NCI-H748 treated with DMSO at 0.1 percent for 48 hours (cell line): ENCODE measurements at regions not wholly inside any gene's neighbourhood (a gene's known extent, or its start where the extent isn't known, plus 50 kb on each side); places are given as distances from the start of the nearest gene placed in this dataset.
A peak's percentile ranks its signal among the peaks of the same experiment; 100 is the strongest.

Experiments
- DNase-seq: peaks from one replicate; lab custom pipeline; 2025; lab: John Stamatoyannopoulos, UW

DNA sequence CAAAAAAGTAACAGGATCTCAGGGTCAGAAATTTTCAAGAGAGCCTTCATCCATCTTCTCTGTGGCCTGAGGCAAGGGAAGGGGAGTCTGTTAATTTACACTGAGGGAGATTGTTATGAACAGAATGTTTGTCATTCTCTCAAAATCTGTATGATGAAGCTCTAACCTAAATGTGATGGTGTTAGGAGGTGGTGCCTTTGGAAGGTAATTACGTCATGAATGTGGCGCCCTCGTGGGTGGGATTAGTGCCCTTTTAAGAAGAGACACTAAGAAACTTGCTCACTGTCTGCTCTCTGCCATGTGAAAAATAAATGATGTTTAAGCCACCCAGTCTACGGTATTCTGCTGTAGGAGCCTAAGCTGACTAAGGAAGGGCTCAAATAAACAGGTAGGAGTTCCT lies 521.6 kb downstream of the SNAPC1 start:
- no peak for DNase-seq

- no peak for DNase-seq
These were observed 527.3 kb downstream of the SNAPC1 start for GRCh38 chr14:62289471-62289870.

- no peak for DNase-seq
These were observed 538.9 kb downstream of the SNAPC1 start for GRCh38 chr14:62301080-62301479.

DNA sequence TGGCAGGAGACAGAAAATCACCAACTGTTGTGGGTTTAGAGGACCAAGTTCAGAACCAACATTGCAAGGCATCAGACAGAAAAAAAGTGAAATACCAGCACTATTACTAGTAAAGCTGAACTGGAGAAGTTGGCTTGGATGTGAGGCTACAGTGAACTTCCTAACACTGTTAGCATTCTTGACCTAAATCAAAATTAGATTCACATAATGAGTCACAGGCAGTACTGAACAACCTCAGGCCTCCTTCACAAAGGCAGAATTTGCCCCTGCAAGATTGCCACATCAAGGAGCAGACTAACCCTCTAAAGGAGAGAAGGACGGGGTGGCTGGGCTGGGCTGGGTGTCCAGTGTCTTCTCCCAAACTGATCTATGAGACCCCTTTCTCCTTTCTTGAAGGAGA lies 539.7 kb downstream of the SNAPC1 start:
- no peak for DNase-seq

- no peak for DNase-seq
These were observed 541.2 kb downstream of the SNAPC1 start for GRCh38 chr14:62303437-62303836.

DNA sequence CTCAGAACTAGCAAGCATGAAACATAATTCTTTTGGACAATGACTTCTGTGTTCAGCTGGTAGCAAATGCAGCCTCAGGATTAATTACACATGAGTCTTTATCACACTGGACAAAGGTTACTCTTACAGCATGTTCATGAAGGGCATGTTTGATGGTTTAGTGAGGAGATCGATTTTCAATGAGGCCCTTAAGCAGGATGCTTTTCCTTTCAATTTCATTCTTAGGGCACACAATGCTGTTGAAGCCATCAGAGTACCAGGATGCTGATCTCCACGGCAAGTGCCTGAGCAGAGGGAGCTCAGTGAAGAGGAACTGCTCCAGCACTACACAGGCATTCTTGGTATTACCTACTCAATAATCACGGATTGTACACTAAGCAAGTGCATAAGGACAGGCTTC lies 542.0 kb downstream of the SNAPC1 start:
- DNase-seq: peak; percentile 93

DNA sequence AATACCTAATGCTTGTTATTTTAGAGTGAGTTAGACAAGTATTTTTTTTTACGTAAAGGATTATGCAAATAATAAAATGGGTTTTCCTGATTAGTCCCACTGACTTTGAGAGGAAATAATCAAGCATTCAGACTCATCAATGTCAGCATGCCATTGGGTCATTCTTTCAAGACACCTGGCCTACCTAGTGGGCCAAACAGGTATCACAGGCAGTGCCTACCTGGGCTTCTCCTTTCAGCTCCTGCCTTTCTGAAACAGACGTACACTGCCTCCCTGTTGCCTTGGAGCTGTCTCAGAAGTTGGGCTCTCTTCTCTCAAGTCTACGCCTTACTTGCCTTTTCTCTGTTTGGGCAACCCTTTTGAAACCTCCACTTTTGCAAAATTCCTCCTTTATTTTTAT lies 545.6 kb downstream of the SNAPC1 start:
- no peak for DNase-seq

DNA sequence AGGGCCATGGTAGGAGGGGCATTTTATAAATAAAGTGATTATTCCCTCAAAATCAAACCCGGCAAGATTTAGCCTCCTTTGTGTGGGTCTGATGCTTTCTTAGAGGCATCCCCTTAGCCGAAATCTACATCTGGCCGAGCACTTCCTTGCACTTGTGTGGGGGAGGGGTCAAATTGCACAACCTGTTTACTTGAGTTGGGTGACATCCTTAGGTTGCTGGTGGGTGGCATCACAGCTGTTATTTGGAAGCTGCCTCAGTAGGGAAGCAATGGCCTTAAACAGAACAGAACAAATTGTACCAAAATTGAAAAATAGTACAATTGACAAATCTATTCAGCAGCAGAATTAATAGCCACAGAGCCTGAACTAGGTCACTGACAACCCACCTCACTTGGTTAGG lies 546.1 kb downstream of the SNAPC1 start:
- DNase-seq: no peak

- DNase-seq: no peak
These were observed 546.7 kb downstream of the SNAPC1 start for GRCh38 chr14:62308891-62309290.

- DNase-seq: no peak
These were observed 551.0 kb downstream of the SNAPC1 start for GRCh38 chr14:62313212-62313611.

DNA sequence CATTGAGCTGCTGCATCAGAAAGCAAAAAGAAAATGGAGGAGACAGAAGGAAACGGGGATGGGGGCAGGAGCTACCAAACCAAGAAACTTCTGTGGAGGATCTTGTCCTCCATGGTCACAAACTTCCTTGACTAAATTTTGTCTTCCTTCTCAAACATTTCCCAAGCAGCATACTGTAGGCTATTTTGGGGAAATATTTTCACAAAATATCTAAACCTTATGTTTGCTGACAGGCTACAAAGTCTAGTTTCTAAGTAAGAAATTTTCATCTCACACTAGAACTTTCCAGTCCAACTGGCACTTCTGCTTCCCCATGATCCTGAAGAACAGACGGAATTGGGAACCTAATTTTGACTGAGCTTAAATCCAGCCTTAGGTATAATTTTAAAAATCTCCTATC lies 552.0 kb downstream of the SNAPC1 start:
- no peak for DNase-seq

DNA sequence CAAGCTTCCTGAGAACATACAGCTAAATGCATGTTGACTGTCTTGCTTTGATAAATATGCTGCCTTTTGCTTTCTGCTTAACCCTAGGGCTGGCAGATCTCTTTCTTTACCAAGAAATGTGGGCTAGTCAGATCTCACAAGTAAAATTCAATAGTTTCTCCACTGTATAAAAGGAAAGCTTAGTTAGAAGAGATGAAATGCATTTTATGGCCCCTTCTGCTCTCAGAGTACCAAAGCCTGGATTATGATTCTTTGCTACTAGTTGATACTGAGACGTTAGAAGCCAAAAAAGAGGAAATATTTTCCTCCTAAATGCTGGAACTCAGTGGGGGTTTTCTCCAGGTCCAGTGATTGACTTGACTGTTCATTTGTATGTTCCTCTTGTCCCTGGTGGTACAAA lies 552.7 kb downstream of the SNAPC1 start:
- DNase-seq: no peak

DNA sequence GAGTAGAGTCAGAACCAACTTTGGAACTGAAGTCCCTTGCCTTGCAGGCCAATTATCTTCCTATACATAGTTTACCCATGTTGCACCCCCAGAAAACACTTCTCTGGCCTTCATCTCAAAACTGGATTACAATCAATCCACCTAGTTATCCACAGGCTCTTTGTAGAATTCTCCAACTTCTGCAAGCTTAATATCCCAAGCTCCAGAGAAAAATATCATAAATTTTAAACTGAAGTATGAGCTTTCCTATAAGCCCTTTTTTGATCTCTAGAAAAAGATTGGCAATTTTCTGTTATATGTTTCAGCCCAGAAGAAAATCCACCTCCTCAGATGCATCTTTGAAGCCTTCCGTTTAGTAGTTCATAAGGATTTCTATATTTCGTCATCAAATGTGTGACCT lies 553.4 kb downstream of the SNAPC1 start:
- no peak for DNase-seq

DNA sequence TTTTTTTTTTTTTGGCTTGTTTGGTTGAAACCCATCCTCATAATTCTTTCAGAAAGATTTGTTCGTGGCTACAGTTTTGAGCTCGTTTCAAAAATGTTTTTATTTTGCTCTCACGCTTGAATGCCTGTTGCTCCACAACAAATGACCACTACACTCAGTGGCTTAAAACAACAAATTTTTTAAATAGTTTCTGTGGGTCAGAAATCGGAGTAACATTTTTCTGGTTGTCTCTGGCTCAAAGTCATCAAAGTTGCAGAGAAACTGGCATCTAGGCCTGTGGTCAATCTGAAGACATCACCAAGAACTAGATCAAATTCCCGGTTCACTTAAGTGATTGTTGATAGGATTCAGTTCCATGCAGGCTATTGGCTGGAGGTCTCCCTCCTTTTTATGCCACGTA lies 560.0 kb downstream of the SNAPC1 start:
- no peak for DNase-seq

DNA sequence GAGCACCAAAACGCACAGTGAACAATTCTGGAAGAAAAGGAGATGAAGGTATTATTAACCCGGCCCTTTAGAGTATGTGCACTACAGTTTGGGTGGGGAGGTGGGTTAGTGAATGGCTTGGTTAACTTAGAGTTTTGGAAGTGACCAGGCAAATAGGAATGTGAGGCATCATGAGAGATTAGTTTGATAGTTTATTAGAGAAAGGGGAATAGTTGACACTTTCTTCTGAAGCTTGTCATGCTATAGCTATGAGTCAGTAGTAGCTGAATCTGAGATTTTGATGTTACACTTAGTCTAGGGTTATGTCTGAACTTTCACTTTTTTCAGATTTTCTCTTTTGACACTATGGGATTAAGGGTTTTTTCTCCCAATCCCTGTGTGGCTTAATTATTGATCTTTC lies 567.2 kb downstream of the SNAPC1 start:
- no peak for DNase-seq

- DNase-seq: no peak
These were observed 585.4 kb downstream of the SNAPC1 start for GRCh38 chr14:62347562-62348011.

DNA sequence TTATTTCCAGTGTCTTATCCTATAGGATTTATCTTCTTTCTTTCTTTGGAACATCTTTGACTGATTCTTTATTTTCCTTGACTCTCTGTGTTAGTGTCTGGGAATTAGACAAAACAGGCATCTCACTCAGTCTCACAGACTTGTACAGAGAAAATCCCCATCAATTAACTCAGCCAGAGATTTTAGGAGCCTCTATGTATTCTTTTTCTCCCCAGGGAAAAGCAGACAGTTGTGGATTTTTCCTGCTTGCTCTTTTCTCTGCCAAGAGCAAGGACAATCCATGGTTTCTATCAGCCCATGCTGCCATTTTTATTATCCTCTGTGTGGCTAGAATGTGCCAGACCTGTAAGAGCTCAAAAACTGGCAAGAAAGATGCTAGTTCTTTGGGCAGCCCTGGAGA lies 595.1 kb downstream of the SNAPC1 start:
- no peak for DNase-seq

GRCh38 chr14:62364161-62364560 lies 601.9 kb downstream of the SNAPC1 start:
- DNase-seq: no peak

DNA sequence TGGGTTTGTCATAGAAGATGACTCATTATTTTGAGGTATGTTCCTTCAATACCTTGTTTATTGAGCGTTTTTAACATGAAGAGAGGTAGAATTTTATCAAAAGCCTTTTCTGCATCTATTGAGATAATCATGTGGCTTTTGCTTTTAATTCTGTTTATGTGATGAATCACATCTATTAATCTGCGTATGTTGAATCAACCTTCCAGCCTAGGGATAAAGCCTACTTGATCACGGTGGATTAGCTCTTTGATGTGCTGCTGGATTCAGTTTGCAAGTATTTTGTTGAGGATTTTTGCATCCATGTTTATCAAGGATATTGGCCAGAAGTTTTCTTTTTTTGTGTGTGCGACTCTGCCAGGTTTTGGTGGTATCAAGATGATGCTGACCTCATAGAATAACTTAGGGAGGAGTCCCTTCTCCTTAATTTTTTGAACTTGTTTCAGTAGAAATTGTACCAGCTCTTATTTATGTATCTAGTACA lies 602.6 kb downstream of the SNAPC1 start:
- no peak for DNase-seq

GRCh38 chr14:62369919-62370560 lies 607.8 kb downstream of the SNAPC1 start:
- DNase-seq: no peak

DNA sequence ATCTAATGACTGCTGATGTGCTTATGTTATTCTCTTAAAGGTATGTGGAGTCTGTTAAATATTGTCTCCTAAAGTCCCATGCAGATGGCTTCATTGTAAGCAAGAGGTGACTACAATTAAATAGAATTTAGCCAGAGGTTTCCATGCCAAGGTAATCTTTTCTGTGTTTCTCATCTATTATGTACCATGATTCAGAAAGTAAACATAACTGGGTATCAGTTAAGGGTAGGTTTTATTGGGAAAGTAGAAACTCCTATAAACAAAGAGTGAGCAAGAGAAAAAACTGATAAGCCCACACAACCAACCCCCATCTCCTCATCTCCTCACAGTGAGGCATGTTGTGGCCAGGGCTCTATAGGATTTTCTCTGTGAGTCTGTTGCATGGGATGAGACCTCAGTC lies 611.7 kb downstream of the SNAPC1 start:
- DNase-seq: no peak

GRCh38 chr14:62378057-62378456 lies 615.8 kb downstream of the SNAPC1 start:
- DNase-seq: no peak

- no peak for DNase-seq
These were observed 619.3 kb downstream of the SNAPC1 start for GRCh38 chr14:62381311-62382070.

DNA sequence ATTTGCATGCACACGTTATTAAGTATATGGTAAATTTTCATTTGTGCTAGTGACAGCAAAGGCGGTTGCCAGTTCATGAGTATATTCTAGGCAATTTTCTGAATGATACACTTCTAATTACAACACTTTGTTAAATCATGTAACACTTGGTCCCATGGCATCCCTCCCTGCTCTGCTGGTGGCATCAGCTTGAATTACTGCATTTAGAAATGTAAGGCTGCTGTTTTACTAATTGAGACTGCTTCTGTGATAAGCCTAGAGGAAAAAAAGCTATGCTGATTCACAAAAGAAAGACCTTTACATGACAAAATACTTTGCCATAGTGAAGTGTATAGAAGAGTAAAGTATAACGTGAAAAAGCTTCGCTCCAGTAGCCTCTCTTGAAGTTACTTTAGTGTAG lies 636.1 kb downstream of the KCNH5 start:
- no peak for DNase-seq
